ENCODE measurements at regions not wholly inside any gene's neighbourhood (a gene's known extent, or its start where the extent isn't known, plus 50 kb on each side); places are given as distances from the start of the nearest gene placed in this dataset.

DNA sequence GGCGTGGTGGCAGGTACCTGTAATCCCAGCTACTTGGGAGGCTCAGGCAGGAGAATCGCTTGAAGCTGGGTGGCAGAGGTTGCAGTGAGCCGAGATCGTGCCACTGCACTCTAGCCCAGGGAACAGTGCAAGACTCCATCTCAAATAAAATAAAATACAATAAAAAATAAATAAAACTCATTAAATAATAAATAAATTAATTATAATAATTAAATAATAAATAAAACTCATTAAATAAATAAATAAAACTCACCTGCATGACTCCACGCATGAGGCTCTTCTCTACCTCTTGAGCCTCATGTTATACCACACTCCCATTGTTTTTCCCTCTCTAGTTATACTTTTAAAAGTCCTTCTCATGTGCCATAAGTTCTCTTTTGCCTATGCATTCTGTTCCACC is 995.4 kb downstream of the MAT2B start:
- no peak overlapping the region for H3K4me3 ChIP-seq (ENCODE audit: low read length)
- no peak for DNase-seq (ENCODE audit: low read depth)
- TF ChIP-seq, protein P1, sequence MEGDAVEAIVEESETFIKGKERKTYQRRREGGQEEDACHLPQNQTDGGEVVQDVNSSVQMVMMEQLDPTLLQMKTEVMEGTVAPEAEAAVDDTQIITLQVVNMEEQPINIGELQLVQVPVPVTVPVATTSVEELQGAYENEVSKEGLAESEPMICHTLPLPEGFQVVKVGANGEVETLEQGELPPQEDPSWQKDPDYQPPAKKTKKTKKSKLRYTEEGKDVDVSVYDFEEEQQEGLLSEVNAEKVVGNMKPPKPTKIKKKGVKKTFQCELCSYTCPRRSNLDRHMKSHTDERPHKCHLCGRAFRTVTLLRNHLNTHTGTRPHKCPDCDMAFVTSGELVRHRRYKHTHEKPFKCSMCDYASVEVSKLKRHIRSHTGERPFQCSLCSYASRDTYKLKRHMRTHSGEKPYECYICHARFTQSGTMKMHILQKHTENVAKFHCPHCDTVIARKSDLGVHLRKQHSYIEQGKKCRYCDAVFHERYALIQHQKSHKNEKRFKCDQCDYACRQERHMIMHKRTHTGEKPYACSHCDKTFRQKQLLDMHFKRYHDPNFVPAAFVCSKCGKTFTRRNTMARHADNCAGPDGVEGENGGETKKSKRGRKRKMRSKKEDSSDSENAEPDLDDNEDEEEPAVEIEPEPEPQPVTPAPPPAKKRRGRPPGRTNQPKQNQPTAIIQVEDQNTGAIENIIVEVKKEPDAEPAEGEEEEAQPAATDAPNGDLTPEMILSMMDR (conservative IDR thresholded peaks at IDR 0.05; ENCODE audit: low read depth, low read length), result no peak

GRCh38 chr5:164501344-164501743 is 995.9 kb downstream of the MAT2B start:
- TF ChIP-seq, protein P1 (conservative IDR thresholded peaks at IDR 0.05; ENCODE audit: low read depth, low read length), result no peak
- no peak overlapping the region for H3K4me3 ChIP-seq (ENCODE audit: low read length)
- no peak for DNase-seq (ENCODE audit: low read depth)

GRCh38 chr5:164504141-164504772 is 998.8 kb downstream of the MAT2B start:
- H3K4me3 ChIP-seq (ENCODE audit: low read length), result no peak overlapping the region
- DNase-seq (ENCODE audit: low read depth), result no peak
- TF ChIP-seq, protein P1 (conservative IDR thresholded peaks at IDR 0.05; ENCODE audit: low read depth, low read length), result peak; percentile 78

DNA sequence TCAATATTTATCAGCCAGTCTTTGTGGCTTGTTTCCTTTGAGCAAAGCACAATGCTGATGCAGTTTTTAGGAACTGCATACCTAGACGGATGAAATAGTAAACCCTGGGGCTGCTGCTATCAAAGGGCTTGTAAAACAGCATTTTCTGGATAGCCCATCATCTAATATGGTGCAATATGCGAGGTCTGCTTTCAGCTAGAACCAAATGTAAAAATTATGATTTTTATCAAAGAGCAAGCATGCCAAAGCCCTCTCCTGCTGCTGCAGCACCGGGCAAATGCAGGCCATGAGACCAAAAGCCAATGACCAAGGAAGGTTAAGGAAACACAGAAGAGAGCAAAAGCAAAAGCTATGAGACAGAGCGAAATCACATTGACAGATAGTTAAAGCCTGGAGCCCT is 1000.4 kb downstream of the MAT2B start:
- TF ChIP-seq, protein P1 (conservative IDR thresholded peaks at IDR 0.05; ENCODE audit: low read depth, low read length), result no peak
- no peak overlapping the region for H3K4me3 ChIP-seq (ENCODE audit: low read length)
- no peak for DNase-seq (ENCODE audit: low read depth)

- no peak for DNase-seq (ENCODE audit: low read depth)
- no peak overlapping the region for H3K4me3 ChIP-seq (ENCODE audit: low read length)
- TF ChIP-seq, protein P1 (conservative IDR thresholded peaks at IDR 0.05; ENCODE audit: low read depth, low read length), result no peak
Measured at GRCh38 chr5:164518067-164518740, 1012.8 kb downstream of the MAT2B start.

DNA sequence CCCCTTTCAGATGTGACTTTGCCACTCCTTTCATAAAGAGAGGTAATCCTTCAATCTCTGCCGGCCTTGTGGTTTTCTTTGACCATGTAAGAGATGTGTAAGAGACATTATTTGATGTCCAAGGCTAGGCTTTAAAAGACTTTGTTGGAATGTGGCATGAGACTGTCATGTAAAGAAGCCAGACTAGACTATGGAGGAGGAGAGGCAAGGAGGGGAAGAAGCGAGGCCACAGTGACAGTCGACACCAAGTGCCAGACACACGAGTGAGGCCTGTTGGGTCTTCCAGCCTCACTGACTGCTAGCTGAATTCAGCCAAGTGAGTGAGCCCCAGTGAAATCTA is 1013.3 kb downstream of the MAT2B start:
- TF ChIP-seq, protein P1 (conservative IDR thresholded peaks at IDR 0.05; ENCODE audit: low read depth, low read length), result no peak
- H3K4me3 ChIP-seq (ENCODE audit: low read length), result no peak overlapping the region

More for the DNA sequence above, 1013.3 kb downstream of the MAT2B start:
- no peak for DNase-seq (ENCODE audit: low read depth)
